ENCODE measurements at regions not wholly inside any gene's neighbourhood (a gene's known extent, or its start where the extent isn't known, plus 50 kb on each side); places are given as distances from the start of the nearest gene placed in this dataset.

DNA sequence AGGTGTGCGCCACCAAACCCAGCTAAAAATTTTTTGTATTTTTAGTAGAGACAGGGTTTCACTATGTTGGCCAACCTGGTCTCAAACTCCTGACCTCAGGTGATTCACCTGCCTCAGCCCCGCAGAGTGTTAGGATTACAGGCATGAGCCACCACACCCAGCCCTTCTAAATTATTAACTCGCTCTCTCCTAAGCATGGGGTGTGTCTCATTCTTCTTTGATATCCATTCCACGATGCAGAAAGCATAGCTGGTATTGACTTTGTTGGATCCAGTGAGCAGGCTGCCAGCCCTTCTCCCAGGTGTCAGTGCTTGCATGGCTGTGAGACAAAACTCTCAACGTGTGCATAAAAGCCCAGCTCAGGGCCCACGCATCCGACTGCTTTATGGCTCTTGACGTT lies 254.1 kb upstream of the PFKP start:
- TF ChIP-seq BHLHE40 (IDR thresholded peaks at IDR 0.05; ENCODE audit: low read depth, low read length) (no peak), POLR2A (IDR thresholded peaks at IDR 0.05; ENCODE audit: low read depth, low read length) (no peak), USF2 (IDR thresholded peaks at IDR 0.05; ENCODE audit: low read depth, low read length) (no peak), RAD21 (IDR thresholded peaks at IDR 0.05; ENCODE audit: low read length) (no peak), CEBPB (IDR thresholded peaks at IDR 0.05; ENCODE audit: low read depth, low read length) (no peak), SMC3 (IDR thresholded peaks at IDR 0.05; ENCODE audit: low read depth, low read length) (no peak), CHD1 (IDR thresholded peaks at IDR 0.05; ENCODE audit: low read depth, low read length) (no peak)
- TF ChIP-seq, protein P1, sequence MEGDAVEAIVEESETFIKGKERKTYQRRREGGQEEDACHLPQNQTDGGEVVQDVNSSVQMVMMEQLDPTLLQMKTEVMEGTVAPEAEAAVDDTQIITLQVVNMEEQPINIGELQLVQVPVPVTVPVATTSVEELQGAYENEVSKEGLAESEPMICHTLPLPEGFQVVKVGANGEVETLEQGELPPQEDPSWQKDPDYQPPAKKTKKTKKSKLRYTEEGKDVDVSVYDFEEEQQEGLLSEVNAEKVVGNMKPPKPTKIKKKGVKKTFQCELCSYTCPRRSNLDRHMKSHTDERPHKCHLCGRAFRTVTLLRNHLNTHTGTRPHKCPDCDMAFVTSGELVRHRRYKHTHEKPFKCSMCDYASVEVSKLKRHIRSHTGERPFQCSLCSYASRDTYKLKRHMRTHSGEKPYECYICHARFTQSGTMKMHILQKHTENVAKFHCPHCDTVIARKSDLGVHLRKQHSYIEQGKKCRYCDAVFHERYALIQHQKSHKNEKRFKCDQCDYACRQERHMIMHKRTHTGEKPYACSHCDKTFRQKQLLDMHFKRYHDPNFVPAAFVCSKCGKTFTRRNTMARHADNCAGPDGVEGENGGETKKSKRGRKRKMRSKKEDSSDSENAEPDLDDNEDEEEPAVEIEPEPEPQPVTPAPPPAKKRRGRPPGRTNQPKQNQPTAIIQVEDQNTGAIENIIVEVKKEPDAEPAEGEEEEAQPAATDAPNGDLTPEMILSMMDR (conservative IDR thresholded peaks at IDR 0.05; ENCODE audit: low read depth, low read length) = no peak
